Kidney epithelial cell (primary cell): ENCODE measurements at regions not wholly inside any gene's neighbourhood (a gene's known extent, or its start where the extent isn't known, plus 50 kb on each side); places are given as distances from the start of the nearest gene placed in this dataset.

Source experiments
- DNase-seq: peaks from one replicate; pipeline ENCODE4 v3.0.0-alpha.2; 2010; ENCODE audit warnings: low read depth
- H3K27me3 ChIP-seq: 2 replicates; pipeline ENCODE4 v1.6.0; 2011; ENCODE audit warnings: low read length; ENCODE audit not compliant: control insufficient read depth, insufficient read depth
- H3K36me3 ChIP-seq: 2 replicates; pipeline ENCODE4 v1.5.1; 2011; ENCODE audit warnings: low read length; ENCODE audit not compliant: control insufficient read depth, insufficient read depth
- H3K4me3 ChIP-seq: 2 replicates; pipeline ENCODE4 v1.5.1; 2011; ENCODE audit warnings: low read depth, mild to moderate bottlenecking, control low read depth, low read length
- CTCF ChIP-seq: IDR thresholded peaks from 2 replicates; pipeline ENCODE4 v1.5.1; 2011; ENCODE audit warnings: mild to moderate bottlenecking, moderate library complexity, low read length, control low read depth, inconsistent platforms; ENCODE audit not compliant: insufficient read depth, poor library complexity, severe bottlenecking

- no peak for DNase-seq
- H3K4me3 ChIP-seq = no peak overlapping the region
- no peaks in the 10 kb centered on the region for H3K36me3 ChIP-seq
- no peak for TF ChIP-seq CTCF
- no peaks in the 10 kb centered on the region for H3K27me3 ChIP-seq
Measured at GRCh38 chr2:123717636-123718334, 307.3 kb upstream of the CNTNAP5 start.

GRCh38 chr2:123720760-123721159, 304.3 kb upstream of the CNTNAP5 start:
- no peaks in the 10 kb centered on the region for H3K36me3 ChIP-seq
- no peak for TF ChIP-seq CTCF
- no peak for DNase-seq
- no peak overlapping the region for H3K4me3 ChIP-seq
- H3K27me3 ChIP-seq = no peaks in the 10 kb centered on the region

GRCh38 chr2:123723706-123724105, 301.4 kb upstream of the CNTNAP5 start:
- H3K27me3 ChIP-seq = no peaks in the 10 kb centered on the region
- no peak overlapping the region for H3K4me3 ChIP-seq
- DNase-seq = no peak
- H3K36me3 ChIP-seq = no peaks in the 10 kb centered on the region
- TF ChIP-seq CTCF = no peak

GRCh38 chr2:123732563-123732962, 292.5 kb upstream of the CNTNAP5 start:
- DNase-seq = no peak
- no peak for TF ChIP-seq CTCF
- Histone ChIP-seq H3K4me3 (no peak overlapping the region), H3K27me3 (no peaks in the 10 kb centered on the region), H3K36me3 (no peaks in the 10 kb centered on the region)

GRCh38 chr2:123737371-123737770, 287.7 kb upstream of the CNTNAP5 start:
- Histone ChIP-seq H3K36me3 (no peaks in the 10 kb centered on the region), H3K4me3 (no peak overlapping the region), H3K27me3 (no peaks in the 10 kb centered on the region)
- DNase-seq = no peak
- TF ChIP-seq CTCF = no peak

GRCh38 chr2:123738643-123739042, 286.4 kb upstream of the CNTNAP5 start:
- DNase-seq = no peak
- TF ChIP-seq CTCF = no peak
- no peak overlapping the region for H3K4me3 ChIP-seq

More at GRCh38 chr2:123738643-123739042, 286.4 kb upstream of the CNTNAP5 start:
- Histone ChIP-seq H3K27me3 (no peaks in the 10 kb centered on the region), H3K36me3 (no peaks in the 10 kb centered on the region)
